IPS DF 4.7 (cell line): ENCODE measurements at regions not wholly inside any gene's neighbourhood (a gene's known extent, or its start where the extent isn't known, plus 50 kb on each side); places are given as distances from the start of the nearest gene placed in this dataset.
"Not testable (repeated sequence)": the region's sequence is repeated elsewhere in the genome, so short reads cannot be mapped to it uniquely, and the experiment has no call there.

Experiments
- DNase-seq: peaks from one replicate; pipeline ENCODE4 v3.0.0-alpha.2; 2013; ENCODE audit warnings: low spot score; ENCODE audit errors: extremely low read depth

DNA sequence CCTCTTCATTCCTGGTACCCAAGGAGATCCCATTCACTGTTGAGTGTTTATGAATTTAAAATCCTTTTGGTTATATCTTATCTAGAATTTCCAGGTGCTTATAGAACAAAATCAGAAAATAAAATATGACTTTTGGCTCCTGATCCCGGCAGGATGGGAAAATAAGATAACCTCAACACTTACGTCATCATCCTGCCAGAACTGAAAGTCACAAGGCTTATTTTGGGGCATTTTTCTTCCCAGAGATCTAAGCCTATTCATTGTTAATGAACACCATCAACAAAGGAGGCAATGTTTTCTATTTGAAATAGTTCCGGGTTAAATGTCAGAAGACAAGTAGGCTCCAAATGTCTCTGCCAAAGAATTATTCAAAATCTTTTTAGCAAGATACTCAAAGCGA lies 580.6 kb downstream of the TFAP2A start:
- no peak for DNase-seq

DNA sequence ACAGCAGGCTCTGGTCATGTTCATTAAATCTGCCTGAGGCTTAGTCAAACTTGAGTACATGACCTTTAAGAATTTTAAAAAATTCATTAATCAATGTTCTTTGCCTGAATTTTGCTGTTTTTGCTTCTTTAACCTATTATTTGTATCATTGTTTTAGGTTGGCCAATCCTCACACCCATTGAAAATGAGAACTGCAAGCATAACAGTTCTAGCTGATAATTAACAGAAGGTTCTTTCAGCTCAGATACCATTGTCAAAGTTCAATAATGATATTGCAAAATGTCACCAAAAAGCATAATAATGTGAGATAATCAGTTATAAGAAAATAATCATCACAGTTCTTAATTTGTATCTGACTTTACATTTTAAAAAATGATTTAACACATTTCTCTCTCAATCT lies 583.1 kb downstream of the TFAP2A start:
- DNase-seq: no peak

DNA sequence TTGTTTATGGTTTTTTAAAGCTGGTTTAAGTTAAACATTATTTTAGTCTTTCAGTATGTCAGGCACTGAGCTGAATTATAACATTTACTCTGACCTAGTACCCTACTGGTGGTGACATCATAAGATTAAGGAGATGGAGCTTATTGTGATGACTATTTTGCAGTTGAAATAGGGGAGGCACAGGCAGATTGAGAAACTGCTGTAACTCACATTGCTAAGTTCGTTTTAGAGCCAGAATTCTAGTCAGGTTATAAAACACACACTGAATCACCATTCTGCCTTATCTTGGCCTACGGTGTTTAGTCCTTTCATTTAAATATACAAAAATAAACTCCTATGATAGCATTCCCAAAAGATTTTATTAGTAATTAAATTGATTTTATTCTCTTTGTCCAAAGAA lies 584.1 kb downstream of the TFAP2A start:
- no peak for DNase-seq

DNA sequence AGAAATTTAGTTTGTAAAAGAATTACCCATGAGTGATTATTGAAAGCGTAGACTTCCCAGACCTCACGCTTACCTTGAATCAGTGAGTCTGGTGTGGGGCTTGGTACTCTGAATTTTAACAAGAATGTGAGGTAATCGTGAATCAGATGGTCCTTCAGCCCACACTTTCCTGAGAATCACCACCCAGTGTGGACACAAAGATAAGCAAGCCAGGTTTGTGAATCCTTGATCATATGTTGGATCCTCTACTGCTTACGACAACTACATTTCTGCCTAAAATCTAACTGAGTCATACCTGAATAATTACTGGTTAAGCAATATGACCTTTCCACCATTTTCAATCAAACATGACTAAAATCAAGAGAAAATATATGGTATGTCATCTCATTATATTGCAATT lies 589.3 kb downstream of the TFAP2A start:
- DNase-seq: no peak

DNA sequence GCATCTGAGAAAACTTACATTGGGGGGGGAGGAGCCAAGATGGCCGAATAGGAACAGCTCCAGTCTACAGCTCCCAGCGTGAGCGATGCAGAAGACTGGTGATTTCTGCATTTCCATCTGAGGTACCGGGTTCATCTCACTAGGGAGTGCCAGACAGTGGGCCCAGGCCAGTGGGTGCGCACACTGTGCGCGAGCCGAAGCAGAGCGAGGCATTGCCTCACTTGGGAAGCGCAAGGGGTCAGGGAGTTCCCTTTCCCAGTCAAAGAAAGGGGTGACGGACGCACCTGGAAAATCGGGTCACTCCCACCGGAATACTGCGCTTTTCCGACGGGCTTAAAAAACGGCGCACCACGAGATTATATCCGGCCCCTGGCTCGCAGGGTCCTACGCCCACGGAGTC lies 604.1 kb downstream of the TFAP2A start:
- DNase-seq: not testable (repeated sequence)

- no peak for DNase-seq
Measured at GRCh38 chr6:9810286-9810685, 604.6 kb downstream of the TFAP2A start.

- no peak for DNase-seq
Measured at GRCh38 chr6:9806195-9806594, 608.7 kb downstream of the TFAP2A start.

DNA sequence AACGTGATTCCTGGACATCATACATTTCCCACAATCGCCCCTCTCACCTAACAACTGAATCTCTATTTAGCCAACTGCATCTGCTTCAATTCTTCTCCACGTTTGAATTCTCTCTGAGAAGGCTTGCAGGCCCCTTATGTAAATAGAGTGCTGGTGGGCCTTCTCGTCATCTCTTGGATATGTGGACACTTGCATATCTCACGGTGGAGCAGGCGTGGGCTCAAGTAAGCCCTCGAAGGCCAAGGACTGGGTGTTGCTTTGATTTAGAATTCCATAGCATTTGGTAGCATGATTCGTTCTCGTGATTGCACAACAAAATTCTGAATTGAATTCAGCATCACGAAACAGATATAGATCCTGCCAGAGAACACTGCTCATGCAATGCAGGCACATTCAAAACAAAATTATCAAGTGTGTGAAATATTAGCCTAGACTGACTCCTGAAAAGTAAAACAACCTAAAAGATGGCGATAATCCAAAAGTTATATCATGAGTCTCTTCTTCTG lies 613.6 kb downstream of the TFAP2A start:
- DNase-seq: no peak

DNA sequence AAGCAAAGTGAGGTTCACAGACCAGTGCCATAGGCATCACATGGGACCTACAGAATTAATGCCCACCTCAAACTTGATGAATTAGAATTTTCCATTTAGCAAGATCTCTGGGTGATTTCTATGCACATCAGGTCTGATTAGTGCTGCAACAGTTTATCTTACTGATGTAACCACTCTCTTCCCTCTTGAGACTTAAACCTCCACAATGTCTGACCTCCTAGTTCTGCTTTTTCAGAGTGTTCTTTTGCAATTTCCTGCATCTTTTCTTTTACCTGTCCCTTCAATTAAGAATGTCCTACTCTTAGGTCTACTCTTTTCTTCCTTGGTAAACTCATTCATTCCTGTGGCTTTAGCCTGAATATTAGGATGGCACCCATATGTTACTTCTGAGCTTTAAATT lies 615.3 kb downstream of the TFAP2A start:
- DNase-seq: no peak

GRCh38 chr6:9796827-9797226 lies 618.0 kb downstream of the TFAP2A start:
- DNase-seq: no peak

GRCh38 chr6:9795880-9796279 lies 619.0 kb downstream of the TFAP2A start:
- no peak for DNase-seq

GRCh38 chr6:9789201-9789600 lies 625.7 kb downstream of the TFAP2A start:
- no peak for DNase-seq

DNA sequence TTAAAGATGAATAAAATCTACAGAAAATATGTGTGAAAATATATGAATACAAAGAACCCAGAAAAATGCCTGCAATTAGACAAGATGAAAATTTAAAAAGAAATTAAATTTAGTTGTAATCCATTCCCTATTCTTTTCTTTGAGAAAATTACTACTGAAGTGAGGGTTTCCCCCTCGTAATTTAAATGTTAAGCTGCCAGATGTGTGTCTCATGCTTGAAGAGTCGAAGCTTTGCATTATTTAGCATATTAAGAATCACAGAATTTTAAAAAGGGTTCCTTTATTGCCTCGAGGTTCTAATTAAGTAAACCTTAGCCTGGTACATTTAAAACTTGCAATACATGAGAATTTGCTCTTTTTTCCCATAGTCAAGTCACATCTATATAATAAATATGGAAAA lies 630.1 kb downstream of the TFAP2A start:
- DNase-seq: no peak

DNA sequence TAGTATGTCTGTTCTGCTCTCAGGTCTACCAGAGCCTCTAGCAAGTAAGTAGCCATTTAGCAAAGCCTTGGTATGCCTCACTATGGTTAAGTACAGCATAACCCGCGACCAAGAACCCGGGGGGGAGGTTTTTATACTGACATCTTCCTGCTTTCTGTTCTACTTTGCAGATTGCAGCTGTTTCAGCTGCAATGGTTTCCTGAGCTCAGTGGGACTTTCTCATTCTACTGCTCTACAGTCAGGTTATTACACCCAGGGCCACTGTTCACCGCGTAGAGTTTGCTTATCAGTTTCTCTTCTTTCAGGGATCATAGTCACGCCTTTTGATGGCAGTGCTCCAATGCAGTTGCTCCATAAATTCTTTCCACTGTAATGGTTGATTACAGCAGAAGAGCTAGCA lies 631.3 kb downstream of the TFAP2A start:
- DNase-seq: no peak

- no peak for DNase-seq
Measured at GRCh38 chr6:9766240-9766915, 648.5 kb downstream of the TFAP2A start.

GRCh38 chr6:9761220-9761619 lies 653.7 kb downstream of the TFAP2A start:
- DNase-seq: no peak

GRCh38 chr6:9754515-9754914 lies 660.4 kb downstream of the TFAP2A start:
- no peak for DNase-seq

DNA sequence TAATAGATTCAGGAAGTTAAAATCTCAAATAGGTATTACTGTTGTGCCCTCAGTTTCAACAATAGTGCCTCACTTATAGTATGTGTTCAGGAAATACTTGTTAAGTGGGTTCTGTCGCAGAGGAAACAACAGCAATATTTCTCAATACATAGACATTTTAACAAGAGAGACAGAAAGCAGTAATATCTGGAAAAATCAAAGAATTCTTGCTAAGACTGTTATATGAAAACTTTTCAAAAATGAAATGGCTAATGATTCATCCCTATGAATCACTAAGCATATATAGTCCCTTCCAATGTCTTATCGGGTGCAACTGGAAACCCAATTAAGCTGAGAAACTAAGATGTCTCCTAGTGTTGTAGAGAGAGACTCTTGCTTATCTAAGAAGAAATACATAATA lies 668.9 kb downstream of the TFAP2A start:
- DNase-seq: no peak

- no peak for DNase-seq
Measured at GRCh38 chr6:9745476-9745875, 669.4 kb downstream of the TFAP2A start.

GRCh38 chr6:9744119-9744518 lies 670.8 kb downstream of the TFAP2A start:
- DNase-seq: no peak

- DNase-seq: no peak
Measured at GRCh38 chr6:9732056-9732455, 682.8 kb downstream of the TFAP2A start.

DNA sequence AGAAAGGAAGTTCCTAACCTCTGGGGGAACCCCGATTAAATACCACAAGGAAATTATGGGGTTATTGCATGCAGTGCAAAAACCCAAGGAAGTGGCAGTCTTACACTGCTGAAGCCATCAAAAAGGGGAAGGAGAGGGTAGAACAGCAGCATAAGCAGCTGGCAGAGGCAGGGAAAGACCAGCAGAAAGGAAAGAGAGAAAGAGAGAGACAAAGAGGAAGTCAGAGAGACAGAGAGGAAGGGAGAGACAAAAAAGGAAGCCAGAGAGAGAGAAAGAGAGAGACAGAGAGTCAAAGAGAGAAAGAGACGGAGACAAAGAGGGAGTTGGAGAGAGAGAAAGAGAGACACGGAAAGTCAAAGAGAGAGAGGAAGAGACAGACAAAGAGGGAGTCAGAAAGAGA lies 689.1 kb downstream of the TFAP2A start:
- DNase-seq: not testable (repeated sequence)

DNA sequence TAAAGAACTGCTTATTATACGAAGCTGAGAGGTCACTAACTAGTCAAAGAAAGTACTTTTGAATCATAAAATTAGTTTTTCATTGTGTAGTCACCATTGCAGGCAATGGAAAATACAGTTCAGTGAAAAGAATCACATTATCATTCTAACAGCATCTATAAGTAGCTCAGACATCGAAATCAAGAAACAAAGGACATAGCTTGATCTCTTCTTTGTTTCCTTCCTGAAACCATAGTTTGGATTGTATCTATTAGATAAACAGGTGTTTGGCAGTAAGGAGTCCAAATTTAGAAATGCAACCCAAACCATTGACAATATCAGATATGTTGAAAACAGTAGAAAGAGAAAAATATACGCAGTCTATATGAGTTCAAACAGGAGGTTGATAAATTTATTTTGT lies 697.3 kb downstream of the TFAP2A start:
- DNase-seq: no peak

GRCh38 chr6:9711365-9711764 lies 703.5 kb downstream of the TFAP2A start:
- DNase-seq: no peak
